Stomach (tissue), 4 donors: ENCODE measurements at regions not wholly inside any gene's neighbourhood (a gene's known extent, or its start where the extent isn't known, plus 50 kb on each side); places are given as distances from the start of the nearest gene placed in this dataset.

ENCODE experiments used
- CTCF ChIP-seq, 7 experiments: fragments of 450-650 bp in 4 of 7; fragments of 200-600 bp in 3 of 7; sonication (generic) in 3 of 7; IDR thresholded peaks; one replicate each; pipeline ENCODE4 v1.5.1; 2016 to 2019; ENCODE audit warnings: antibody characterized with exemption in 7 of 7, control low read depth in 2 of 7, mild to moderate bottlenecking in 1 of 7
- EP300 ChIP-seq: sonication (generic); formaldehyde crosslinking; IDR thresholded peaks from one replicate; pipeline ENCODE4 v1.6.1; 2017; ENCODE audit warnings: antibody characterized with exemption
- POLR2A ChIP-seq, 4 donors: fragments of 450-650 bp; IDR thresholded peaks; one replicate each; pipeline ENCODE4 v1.6.1; 2016; ENCODE audit warnings: antibody characterized with exemption in 4 of 4, control low read depth in 2 of 4, mild to moderate bottlenecking in 1 of 4, moderate library complexity in 1 of 4
- POLR2AphosphoS5 ChIP-seq, 3 donors: sonication (generic); formaldehyde crosslinking; IDR thresholded peaks; one replicate each; pipeline ENCODE4 v1.6.1; 2016; ENCODE audit warnings: antibody characterized with exemption in 3 of 3

- TF ChIP-seq POLR2AphosphoS5 (IDR thresholded peaks at IDR 0.05) (no peak), CTCF (IDR thresholded peaks at IDR 0.05) (no peak), POLR2A (IDR thresholded peaks at IDR 0.05) (no peak), EP300 (no peak)
Measured at GRCh38 chr2:53508667-53509066, 258.9 kb upstream of the CHAC2 start.
